HG03039 (cell line): ENCODE measurements at regions not wholly inside any gene's neighbourhood (a gene's known extent, or its start where the extent isn't known, plus 50 kb on each side); places are given as distances from the start of the nearest gene placed in this dataset.

Experiments
- ATAC-seq: cut with Tn5 transposase; IDR thresholded peaks from one replicate; pipeline ENCODE4 v1.9.1; 2021; ENCODE audit warnings: mild to moderate bottlenecking, moderate library complexity; ENCODE audit not compliant: unreplicated experiment

GRCh38 chr20:10861090-10861489 is 187.3 kb upstream of the JAG1 start:
- no peak for ATAC-seq

- no peak for ATAC-seq
Observed at GRCh38 chr20:10861619-10862018, 187.8 kb upstream of the JAG1 start.

GRCh38 chr20:10863337-10864060 is 189.7 kb upstream of the JAG1 start:
- no peak for ATAC-seq

GRCh38 chr20:10864076-10864672 is 190.4 kb upstream of the JAG1 start:
- ATAC-seq, result no peak

- no peak for ATAC-seq
Observed at GRCh38 chr20:10868299-10868698, 194.5 kb upstream of the JAG1 start.

GRCh38 chr20:10873026-10873425 is 199.2 kb upstream of the JAG1 start:
- no peak for ATAC-seq

- no peak for ATAC-seq
Observed at GRCh38 chr20:10875653-10876052, 201.9 kb upstream of the JAG1 start.

- no peak for ATAC-seq
Observed at GRCh38 chr20:10876558-10876957, 202.8 kb upstream of the JAG1 start.

GRCh38 chr20:10877342-10877741 is 203.5 kb upstream of the JAG1 start:
- no peak for ATAC-seq

GRCh38 chr20:10883166-10883565 is 209.4 kb upstream of the JAG1 start:
- ATAC-seq, result no peak

- no peak for ATAC-seq
Observed at GRCh38 chr20:10893321-10893720, 219.5 kb upstream of the JAG1 start.

- no peak for ATAC-seq
Observed at GRCh38 chr20:10897336-10897735, 223.5 kb upstream of the JAG1 start.

GRCh38 chr20:10898552-10898951 is 224.8 kb upstream of the JAG1 start:
- ATAC-seq, result no peak

- ATAC-seq, result no peak
Observed at GRCh38 chr20:10902174-10902573, 228.4 kb upstream of the JAG1 start.

- no peak for ATAC-seq
Observed at GRCh38 chr20:10902576-10903282, 228.9 kb upstream of the JAG1 start.

GRCh38 chr20:10906834-10907233 is 233.0 kb upstream of the JAG1 start:
- ATAC-seq, result no peak

GRCh38 chr20:10909803-10910202 is 236.0 kb upstream of the JAG1 start:
- no peak for ATAC-seq

- ATAC-seq, result no peak
Observed at GRCh38 chr20:10910535-10911178, 236.9 kb upstream of the JAG1 start.

GRCh38 chr20:10911298-10911697 is 237.5 kb upstream of the JAG1 start:
- no peak for ATAC-seq

GRCh38 chr20:10915815-10916214 is 242.0 kb upstream of the JAG1 start:
- no peak for ATAC-seq

- no peak for ATAC-seq
Observed at GRCh38 chr20:10916312-10916711, 242.5 kb upstream of the JAG1 start.

GRCh38 chr20:10917826-10918225 is 244.0 kb upstream of the JAG1 start:
- ATAC-seq, result no peak
